SK-N-SH treated with all-trans-retinoic acid at 6 μM for 48 hours (cell line): ENCODE measurements at regions not wholly inside any gene's neighbourhood (a gene's known extent, or its start where the extent isn't known, plus 50 kb on each side); places are given as distances from the start of the nearest gene placed in this dataset.

Source experiments
- CREB5 ChIP-seq: fragments of 250-450 bp; sonication (Bioruptor Pico); IDR thresholded peaks from 2 replicates; pipeline ENCODE4 v1.5.1; 2020; ENCODE audit warnings: low read depth, mild to moderate bottlenecking, moderate library complexity
- ESRRG ChIP-seq: fragments of 250-450 bp; sonication (Bioruptor Pico); IDR thresholded peaks from 2 replicates; pipeline ENCODE4 v1.6.1; 2021; ENCODE audit warnings: mild to moderate bottlenecking
- ISL1 ChIP-seq: fragments of 250-450 bp; sonication (Bioruptor Pico); IDR thresholded peaks from 2 replicates; pipeline ENCODE4 v2.1.2; 2022; ENCODE audit warnings: mild to moderate bottlenecking, moderate library complexity
- PATZ1 ChIP-seq: fragments of 250-450 bp; sonication (Bioruptor Pico); IDR thresholded peaks from 2 replicates; pipeline ENCODE4 v1.8.0; 2020; ENCODE audit warnings: mild to moderate bottlenecking, moderate library complexity, borderline replicate concordance
- POU6F1 ChIP-seq: fragments of 250-450 bp; sonication (Bioruptor Pico); IDR thresholded peaks from 2 replicates; pipeline ENCODE4 v1.8.0; 2021; ENCODE audit warnings: low read depth, mild to moderate bottlenecking, moderate library complexity, borderline replicate concordance
- PPARA ChIP-seq: fragments of 250-450 bp; sonication (Bioruptor Pico); IDR thresholded peaks from 2 replicates; pipeline ENCODE4 v1.5.0; 2020; ENCODE audit warnings: mild to moderate bottlenecking, borderline replicate concordance
- SNAI2 ChIP-seq: fragments of 250-450 bp; sonication (Bioruptor Pico); IDR thresholded peaks from 2 replicates; pipeline ENCODE4 v1.5.0; 2020; ENCODE audit warnings: mild to moderate bottlenecking, moderate library complexity
- TSHZ2 ChIP-seq: fragments of 250-450 bp; sonication (Bioruptor Pico); IDR thresholded peaks from 2 replicates; pipeline ENCODE4 v1.5.0; 2020; ENCODE audit warnings: mild to moderate bottlenecking, moderate library complexity
- ZC3H10 ChIP-seq: fragments of 250-450 bp; sonication (Bioruptor Pico); IDR thresholded peaks from 2 replicates; pipeline ENCODE4 v1.5.1; 2021; ENCODE audit warnings: mild to moderate bottlenecking, moderate library complexity
- ZFP3 ChIP-seq: fragments of 250-450 bp; sonication (Bioruptor Pico); IDR thresholded peaks from 2 replicates; pipeline ENCODE4 v1.5.0; 2020; ENCODE audit warnings: mild to moderate bottlenecking, moderate library complexity
- ZFP30 ChIP-seq: fragments of 450-650 bp; formaldehyde crosslinking; IDR thresholded peaks from 2 replicates; pipeline ENCODE4 v1.5.0; 2022; ENCODE audit warnings: mild to moderate bottlenecking, moderate library complexity
- ZNF565 ChIP-seq: fragments of 450-650 bp; formaldehyde crosslinking; conservative IDR thresholded peaks from 2 replicates; pipeline ENCODE4 v1.5.0; 2020; ENCODE audit warnings: low read depth, mild to moderate bottlenecking, moderate library complexity
- ZNF8 ChIP-seq: fragments of 450-650 bp; formaldehyde crosslinking; IDR thresholded peaks from 2 replicates; pipeline ENCODE4 v1.5.0; 2020; ENCODE audit warnings: mild to moderate bottlenecking, moderate library complexity

GRCh38 chr11:37343290-37343689 is 745.3 kb upstream of the RAG2 start:
- TF ChIP-seq ZC3H10 (CRISPR knock-in tag) (no peak), ZFP3 (CRISPR knock-in tag) (no peak), PATZ1 (CRISPR knock-in tag) (no peak), ZNF565 (CRISPR knock-in tag) (no peak), ESRRG (CRISPR knock-in tag) (no peak), ISL1 (CRISPR knock-in tag) (no peak), PPARA (CRISPR knock-in tag) (no peak), POU6F1 (no peak), ZNF8 (no peak), CREB5 (CRISPR knock-in tag) (no peak), ZFP30 (no peak), SNAI2 (CRISPR knock-in tag) (no peak), TSHZ2 (CRISPR knock-in tag) (no peak)
